DMS153 (cell line): ENCODE measurements at regions not wholly inside any gene's neighbourhood (a gene's known extent, or its start where the extent isn't known, plus 50 kb on each side); places are given as distances from the start of the nearest gene placed in this dataset.
A peak's percentile ranks its signal among the peaks of the same experiment; 100 is the strongest.

Source experiments
- DNase-seq: peaks from one replicate; lab custom pipeline; 2025; lab: John Stamatoyannopoulos, UW

GRCh38 chr11:121938076-121938475 is 177.9 kb downstream of the BLID start:
- DNase-seq: no peak

- DNase-seq: no peak
These were observed 179.1 kb downstream of the BLID start for GRCh38 chr11:121936781-121937447.

DNA sequence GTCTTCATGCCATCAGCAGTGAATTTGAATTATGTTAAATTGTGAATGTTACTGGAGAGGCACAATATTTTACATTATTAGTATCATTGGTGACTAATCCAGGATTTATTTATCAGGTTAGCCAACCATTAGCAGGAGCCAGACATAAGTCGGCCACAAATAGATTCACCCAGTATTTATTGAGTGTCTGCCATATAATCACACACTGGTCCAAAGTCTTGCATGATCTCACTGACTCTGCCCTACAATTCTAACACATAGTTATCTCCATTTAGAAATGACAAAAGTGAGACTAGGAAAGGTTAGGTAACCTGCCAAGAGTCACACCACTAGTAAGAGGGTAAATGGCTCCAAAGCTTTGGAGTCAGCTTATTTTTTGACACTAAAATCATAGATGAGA is 179.6 kb downstream of the BLID start:
- no peak for DNase-seq

GRCh38 chr11:121933694-121934093 is 182.3 kb downstream of the BLID start:
- DNase-seq: no peak

DNA sequence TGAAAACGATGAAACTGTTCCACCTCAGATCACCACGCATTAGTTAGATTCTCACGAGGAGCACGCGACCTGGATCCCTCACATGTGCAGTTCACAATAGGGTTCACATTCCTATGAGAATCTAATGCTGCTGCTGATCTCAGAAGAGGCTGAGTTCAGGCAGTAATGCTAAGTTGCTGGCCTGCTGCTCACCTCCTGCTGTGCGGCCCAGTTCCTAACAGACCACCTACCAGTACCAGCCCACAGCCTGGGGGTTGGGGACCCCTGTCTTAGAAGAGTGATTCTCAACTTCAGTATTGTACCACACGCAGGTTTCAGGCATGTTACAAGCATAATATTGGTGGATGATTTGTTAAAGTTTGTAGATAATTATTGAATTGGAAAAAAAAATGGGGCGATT is 182.7 kb downstream of the BLID start:
- DNase-seq: no peak

GRCh38 chr11:121932646-121933185 is 183.3 kb downstream of the BLID start:
- no peak for DNase-seq

GRCh38 chr11:121931748-121932352 is 184.2 kb downstream of the BLID start:
- no peak for DNase-seq

DNA sequence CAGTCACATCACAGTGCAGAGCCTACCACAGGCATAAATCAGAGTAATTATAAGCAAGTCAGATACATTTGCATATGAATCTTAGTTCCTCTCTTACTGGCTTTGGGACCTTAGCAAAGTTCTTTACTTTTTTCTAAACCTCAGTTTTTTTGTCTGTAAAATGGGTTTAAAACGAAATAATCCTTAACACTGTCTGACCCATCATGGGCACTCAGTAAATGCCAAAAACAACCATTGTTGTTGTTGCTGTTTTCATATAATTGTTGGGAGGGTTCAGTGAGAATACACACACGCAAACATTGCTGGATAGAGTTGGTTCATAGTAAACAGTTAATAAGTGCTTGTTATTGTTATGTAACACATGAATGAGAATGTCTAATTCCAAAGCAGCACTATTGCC is 184.9 kb downstream of the BLID start:
- DNase-seq: no peak

DNA sequence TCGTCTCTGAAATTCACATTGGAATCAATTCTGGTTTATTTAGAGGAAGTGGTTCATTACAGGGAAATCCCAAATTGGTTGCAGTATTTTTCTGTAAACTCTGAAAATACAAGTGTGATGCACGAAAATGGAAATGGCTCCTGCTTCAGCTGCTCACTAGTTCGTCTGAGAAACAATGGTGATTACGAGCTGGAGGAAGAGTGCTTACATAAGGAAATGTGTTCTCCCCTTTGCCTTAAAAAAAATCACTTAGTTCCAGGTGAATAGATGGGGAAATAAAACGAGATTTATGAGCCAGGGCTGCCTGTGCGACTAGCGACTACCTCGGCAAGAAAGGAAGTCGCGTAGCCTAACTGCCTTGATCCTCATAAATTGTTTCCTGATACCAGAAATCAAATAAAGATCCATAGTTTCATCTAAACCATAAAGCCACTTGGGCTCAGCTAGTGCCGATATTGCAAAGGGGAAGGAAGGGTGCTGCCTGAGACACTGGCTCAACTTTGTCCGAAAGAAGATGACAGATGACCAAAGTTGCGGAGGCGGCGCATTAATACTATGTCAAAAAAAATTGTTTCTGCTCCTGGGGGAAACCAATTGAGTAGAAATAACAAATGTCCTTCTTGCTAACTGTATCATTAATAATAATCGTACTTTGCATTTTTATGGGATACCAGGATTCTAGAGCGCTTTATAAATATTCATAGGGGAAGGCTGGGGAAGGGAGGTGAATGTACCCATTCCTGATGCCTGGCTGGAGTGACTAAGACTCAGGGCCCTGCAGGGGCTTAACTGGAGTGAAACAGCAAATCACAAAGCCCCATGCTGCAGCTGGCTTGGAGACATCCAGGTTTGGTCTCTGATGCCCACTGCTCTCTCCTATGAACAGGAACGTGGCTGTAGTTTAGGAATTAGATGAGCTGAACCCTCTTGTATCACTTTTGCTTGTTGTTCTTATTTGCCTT is 185.7 kb downstream of the BLID start:
- DNase-seq: peak; percentile 56

DNA sequence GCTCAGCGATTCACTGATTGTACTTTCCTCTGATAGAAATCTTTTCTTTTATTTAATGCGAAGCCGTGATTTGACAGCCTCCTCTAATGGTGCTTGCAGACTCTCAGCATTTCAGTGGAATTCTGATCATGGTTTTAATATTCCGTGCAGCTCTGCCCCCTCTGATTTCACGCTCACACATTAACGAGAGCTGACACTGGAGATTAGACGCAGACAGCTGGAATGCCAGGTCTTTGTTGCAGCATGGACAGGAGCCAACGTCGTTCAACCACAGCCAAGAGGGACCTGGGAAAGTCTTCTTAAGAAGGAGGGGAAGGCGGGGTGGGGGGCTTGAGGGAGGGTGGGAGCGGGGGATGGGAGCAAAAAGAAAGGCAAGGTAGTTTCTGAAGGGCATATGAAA is 186.4 kb downstream of the BLID start:
- DNase-seq: peak; percentile 39

- DNase-seq: no peak
These were observed 187.1 kb downstream of the BLID start for GRCh38 chr11:121928597-121929580.

GRCh38 chr11:121927789-121928188 is 188.2 kb downstream of the BLID start:
- DNase-seq: no peak

GRCh38 chr11:121927097-121927785 is 188.8 kb downstream of the BLID start:
- DNase-seq: no peak

- DNase-seq: no peak
These were observed 191.8 kb downstream of the BLID start for GRCh38 chr11:121924191-121924590.

GRCh38 chr11:121917482-121917881 is 198.5 kb downstream of the BLID start:
- DNase-seq: no peak

GRCh38 chr11:121914508-121915059 is 201.4 kb downstream of the BLID start:
- no peak for DNase-seq

GRCh38 chr11:121909596-121909995 is 206.4 kb downstream of the BLID start:
- no peak for DNase-seq

- no peak for DNase-seq
These were observed 208.6 kb downstream of the BLID start for GRCh38 chr11:121907379-121907778.

DNA sequence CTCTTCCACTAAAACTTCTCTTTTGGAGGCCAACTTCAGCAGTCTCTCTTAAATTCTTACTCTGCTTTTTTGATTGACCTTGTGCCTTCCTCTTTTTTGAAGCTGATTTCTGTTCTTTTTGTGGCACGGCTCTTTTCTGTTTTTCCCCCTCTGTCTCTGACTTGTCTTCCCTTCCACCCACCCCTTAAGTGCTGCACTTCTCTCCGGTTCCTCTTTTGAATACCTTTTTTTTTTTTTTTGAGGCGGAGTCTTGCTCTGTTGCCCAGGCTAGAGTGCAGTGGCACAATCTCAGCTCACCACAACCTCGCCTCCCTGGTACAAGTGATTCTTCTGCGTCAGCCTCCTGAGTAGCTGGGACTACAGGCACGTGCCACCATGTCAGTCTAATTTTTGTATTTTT is 211.9 kb downstream of the BLID start:
- no peak for DNase-seq

DNA sequence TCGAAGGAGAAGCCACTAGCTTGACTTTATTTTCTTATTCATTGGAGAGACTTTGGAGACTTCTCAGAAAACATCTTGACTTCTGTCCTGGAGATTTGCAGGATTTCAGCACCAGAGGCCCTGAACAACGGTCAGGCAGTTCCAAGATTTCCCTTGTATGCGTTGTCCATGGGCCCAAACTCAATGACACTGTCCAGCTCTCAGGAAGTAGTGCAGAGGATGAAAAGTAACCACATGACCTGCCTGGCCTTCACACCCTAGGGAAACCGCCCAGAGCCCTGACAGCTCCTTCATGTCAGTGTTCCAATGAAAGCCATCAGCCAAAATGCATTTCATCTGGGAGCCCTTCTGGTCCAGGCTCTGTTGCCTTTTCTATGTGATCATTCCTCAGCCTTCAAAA is 214.1 kb downstream of the BLID start:
- DNase-seq: no peak
